IPS DF 19.7 (cell line): ENCODE measurements at regions not wholly inside any gene's neighbourhood (a gene's known extent, or its start where the extent isn't known, plus 50 kb on each side); places are given as distances from the start of the nearest gene placed in this dataset.
"Not testable (repeated sequence)": the region's sequence is repeated elsewhere in the genome, so short reads cannot be mapped to it uniquely, and the experiment has no call there.

Experiments
- DNase-seq: peaks from one replicate; pipeline ENCODE4 v3.0.0-alpha.2; 2013; ENCODE audit warnings: low read depth, low spot score

GRCh38 chrX:43224496-43224895 is 431.6 kb upstream of the MAOA start:
- DNase-seq, result no peak

- no peak for DNase-seq
Measured at GRCh38 chrX:43225626-43226328, 430.3 kb upstream of the MAOA start.

DNA sequence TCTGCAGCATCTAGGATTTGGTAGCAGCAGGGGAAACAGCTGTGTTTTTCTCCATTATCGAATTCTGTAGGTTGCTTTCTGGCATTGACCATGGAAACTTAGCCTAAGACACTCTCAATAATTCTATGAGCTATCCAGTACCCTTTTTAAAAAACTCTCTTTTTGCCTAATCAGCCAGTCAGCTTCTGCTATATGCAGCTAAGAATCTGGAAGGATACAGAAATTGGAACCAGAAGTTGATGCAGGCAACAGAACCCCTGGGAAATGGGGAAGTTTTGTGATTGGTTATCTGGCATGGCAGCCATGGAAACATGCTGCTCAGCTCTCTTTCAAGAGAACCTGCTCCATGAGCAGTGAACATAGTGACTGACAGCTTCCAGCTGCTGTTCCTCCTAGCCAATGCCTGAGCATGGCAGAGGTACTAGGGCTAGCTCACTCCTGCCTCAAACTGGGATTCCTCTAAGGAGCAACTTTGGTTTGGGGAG is 417.6 kb upstream of the MAOA start:
- DNase-seq, result no peak

DNA sequence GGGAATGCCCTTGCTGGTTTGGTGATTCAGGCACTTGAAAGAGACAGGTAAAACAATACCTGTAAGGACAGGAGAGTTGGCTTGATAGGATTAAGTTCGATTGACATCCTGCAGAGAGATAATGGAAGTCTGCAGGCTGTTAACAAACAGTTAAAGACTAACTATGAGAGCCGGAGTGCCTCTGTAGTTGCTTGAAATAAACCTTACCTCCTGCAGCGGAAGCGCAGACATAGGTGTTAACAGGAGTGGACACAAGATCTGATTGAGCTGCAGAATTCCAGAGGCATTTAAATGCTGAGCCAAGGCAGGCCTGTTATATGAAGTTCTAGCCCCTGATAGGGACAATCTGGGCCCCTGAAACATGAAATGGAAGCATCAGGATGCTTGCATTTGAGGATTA is 416.7 kb upstream of the MAOA start:
- DNase-seq, result no peak

- no peak for DNase-seq
Measured at GRCh38 chrX:43255596-43255995, 400.5 kb upstream of the MAOA start.

DNA sequence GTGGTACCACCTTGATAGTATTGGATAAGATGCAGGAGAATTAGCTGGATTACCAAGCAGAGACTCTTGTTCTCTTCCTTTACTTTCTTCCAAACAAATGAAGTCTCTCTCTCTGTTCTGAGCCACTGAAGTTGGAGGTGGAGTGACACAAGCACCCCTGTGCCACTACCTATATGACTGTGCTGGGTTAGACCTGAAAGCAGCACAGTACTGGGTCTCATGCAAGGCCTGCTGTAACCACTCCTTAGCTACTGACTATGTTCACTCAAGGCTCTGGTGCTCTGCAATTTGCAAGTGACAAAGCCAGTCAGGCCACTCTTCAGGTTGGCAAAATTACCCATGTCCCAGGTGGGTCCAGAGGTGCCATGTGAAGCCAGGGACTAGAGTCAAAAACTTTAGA is 389.6 kb upstream of the MAOA start:
- DNase-seq, result no peak

DNA sequence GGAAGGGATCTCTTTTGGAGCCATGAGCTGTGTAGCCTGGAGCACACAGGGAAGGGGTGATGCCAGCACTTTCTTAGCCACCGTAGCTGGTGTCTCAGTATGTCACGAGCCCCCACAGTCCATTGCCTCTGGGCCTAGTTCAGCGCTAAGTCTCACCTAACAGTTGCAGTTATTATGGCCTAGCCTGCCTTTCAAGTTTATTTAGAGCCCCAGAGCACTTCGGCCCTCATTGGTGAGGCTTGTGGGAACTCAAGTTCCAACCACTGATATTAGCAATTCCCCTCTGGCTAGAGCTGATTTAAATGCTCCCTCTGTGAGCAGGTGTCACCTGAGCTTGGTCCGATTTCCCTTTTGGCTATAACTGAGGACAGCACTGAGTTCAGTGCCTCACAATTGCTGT is 388.4 kb upstream of the MAOA start:
- no peak for DNase-seq

- DNase-seq, result no peak
Measured at GRCh38 chrX:43269201-43269600, 386.9 kb upstream of the MAOA start.

DNA sequence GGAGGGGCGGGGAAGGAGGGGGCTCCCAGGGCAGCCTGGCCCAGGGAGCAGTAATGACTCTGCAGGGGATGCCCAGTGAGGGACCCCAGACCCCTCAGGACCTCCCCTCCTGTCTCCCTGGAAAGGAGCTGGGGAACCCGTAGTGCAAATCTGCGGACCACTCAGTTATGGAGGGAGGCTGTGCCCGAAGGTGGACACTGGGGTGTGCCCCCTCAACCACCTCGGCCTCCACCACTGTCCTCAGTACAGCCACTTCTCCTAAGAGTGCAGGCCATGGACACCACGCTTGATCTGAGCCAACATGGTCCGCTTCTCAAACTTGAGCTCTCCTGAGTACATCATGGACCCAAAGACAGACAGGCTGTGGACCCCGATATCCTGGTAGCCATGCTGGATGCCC is 378.2 kb upstream of the MAOA start:
- no peak for DNase-seq

DNA sequence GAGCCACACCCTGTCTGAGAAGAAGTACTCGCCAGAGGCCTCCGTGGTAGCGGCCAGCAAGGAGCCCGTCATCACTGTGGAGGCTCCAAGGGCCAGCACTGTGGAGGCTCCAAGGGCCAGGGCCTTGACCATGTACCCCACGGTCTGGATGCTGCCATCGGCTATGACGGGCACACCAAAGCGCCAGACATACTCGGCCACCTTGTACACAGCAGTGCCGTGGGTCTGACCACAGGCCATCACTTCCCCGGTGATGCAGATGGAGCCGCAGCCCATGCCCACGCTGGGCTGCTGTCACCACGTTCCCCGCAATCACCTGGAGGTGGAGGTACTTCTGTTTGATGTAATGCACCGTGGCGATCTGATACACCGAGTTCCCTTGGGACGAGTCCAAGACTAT is 377.7 kb upstream of the MAOA start:
- DNase-seq, result no peak

GRCh38 chrX:43279341-43279808 is 376.7 kb upstream of the MAOA start:
- DNase-seq, result no peak

GRCh38 chrX:43283187-43283586 is 372.9 kb upstream of the MAOA start:
- no peak for DNase-seq

- not testable (repeated sequence) for DNase-seq
Measured at GRCh38 chrX:43311625-43312024, 344.5 kb upstream of the MAOA start.

DNA sequence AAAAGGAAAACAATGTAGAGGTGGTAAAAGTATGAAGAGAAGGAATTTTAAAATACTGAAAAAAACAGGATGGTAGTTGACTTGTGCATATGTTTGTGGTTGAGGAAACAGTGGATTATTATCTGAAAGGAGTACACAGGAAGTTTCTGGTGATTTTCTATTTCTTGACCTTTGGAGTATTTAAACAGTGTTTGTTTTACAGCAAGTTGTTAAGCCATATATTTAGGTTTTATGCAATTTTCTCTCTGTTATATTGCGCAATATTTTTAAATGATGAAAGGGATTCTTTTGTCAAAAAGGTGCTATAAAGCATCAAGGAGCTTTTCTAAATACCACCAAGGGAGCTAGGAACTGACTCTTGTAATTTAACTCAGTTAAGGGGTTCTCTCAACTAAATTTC is 343.1 kb upstream of the MAOA start:
- no peak for DNase-seq

DNA sequence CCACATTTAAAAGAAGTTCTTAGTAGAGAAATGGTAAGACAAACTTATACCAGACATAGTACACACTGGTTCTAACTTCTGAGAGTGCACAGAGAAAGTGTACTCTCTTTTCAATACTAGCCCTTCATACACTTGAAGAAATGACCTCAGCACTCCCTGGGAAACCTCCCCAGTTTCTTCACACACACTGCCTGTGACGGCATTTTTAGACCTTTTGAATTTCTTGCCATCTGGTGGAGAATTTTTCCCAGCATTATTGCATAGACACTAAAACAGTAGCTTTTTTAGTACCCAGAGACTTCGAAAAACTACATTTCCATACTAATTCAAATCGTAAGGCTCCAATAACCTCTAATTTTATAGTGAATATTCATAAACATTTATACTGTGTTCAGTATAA is 341.6 kb upstream of the MAOA start:
- DNase-seq, result no peak

- DNase-seq, result no peak
Measured at GRCh38 chrX:43315622-43316021, 340.5 kb upstream of the MAOA start.

DNA sequence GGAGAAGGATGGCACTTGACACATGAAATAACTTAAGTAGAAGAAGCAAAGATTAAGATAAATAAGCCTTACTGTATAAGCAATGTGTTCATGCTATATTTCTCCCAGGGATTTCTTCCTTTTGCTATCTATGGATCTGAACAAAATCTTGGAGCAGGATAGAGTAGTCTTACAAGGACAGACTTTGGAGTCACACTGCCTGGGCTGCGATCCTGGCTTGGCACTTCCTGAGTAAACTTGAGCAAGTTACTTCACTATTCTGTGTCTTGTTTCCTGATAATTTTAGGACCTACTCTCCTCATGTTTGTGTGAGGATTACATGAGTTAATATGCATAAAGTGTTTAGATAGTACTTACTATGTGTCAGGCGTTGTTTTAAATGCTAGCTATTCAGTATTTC is 340.0 kb upstream of the MAOA start:
- DNase-seq, result no peak

DNA sequence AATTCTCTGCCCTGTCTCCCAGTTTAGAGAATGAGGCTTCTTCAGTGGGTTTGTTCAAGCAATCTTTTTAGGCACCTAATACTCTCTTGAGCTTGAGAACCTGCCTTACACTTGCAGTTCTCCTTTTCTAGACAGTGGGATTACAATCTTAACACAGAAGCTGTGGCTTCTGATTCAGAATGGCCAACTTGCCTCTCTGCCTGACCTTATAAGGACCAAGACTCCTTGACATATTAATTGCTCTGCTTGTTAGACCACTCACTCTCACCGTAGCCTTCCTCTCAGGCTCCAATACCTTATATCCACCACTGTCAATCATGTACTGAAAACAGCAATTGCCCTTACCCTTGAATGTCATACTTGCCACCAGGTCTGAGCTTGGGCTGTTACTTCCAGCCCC is 338.7 kb upstream of the MAOA start:
- DNase-seq, result no peak

DNA sequence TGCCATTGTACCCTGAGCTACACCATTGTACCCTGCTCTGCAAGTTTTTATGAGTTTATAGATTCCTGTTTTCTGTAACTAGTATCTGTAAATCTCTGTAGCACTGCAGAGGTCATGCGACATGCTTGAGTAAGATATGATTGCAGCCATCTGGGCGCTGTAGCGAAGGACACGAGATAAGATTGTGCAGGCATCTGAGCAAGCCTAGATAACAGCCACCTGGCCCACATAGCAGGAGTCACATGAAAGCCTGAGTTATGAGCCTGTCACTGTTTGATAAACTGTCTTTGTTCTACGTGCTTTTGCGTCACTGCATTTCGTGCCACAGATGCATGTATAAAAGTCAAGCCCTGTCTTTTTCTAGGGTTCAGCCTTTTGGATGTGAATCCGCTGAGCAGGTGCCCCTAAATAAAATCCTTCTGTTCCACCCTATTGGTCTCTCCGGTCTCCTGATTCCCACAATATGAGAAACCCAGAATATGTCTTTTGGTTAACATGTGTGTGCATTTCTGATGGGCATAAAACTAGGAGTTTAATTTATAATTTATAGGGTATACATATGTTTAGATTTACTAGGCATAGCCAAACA is 327.6 kb upstream of the MAOA start:
- DNase-seq, result no peak

DNA sequence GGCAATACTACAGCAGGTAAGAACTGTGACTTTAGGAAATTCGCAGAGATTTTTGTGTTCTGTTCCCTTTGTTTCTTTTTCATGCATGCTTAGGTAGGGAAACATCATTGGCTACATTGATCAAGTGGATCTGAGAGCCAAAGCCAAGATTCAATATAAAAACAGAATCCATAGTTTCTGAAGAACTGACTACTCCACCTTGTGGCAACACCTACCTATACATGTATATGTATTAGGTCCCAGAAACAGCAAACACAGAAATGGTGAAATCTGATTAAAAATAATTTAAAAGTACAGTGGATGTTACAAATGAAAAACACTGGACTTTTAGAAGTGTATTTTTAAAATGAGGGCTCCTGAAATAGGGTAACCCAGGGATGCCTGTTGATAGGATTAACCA is 322.6 kb upstream of the MAOA start:
- no peak for DNase-seq

- DNase-seq, result no peak
Measured at GRCh38 chrX:43345166-43345565, 310.9 kb upstream of the MAOA start.

GRCh38 chrX:43349363-43349762 is 306.7 kb upstream of the MAOA start:
- peak; percentile 23 for DNase-seq

DNA sequence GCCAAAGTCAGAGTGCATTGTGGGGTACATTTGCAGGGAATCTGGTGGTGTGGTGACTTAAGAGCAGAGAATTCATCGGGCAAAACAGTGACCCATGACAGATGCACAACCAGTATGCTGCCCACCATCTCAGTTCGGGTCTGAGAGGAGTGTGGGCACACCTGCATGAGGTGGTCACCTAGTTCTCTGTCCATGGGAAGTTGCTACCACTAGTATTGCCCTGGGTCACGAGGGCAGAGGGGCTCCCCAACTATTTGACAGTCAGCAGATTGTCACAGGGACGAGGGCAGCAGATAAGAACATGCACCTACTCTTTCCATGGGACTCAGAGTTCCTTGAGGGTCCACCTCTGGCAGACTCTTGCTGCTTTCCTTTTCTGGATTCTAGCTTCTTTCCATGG is 305.2 kb upstream of the MAOA start:
- no peak for DNase-seq

- DNase-seq, result no peak
Measured at GRCh38 chrX:43357741-43358140, 298.4 kb upstream of the MAOA start.
